NT2/D1 (cell line): ENCODE measurements at regions not wholly inside any gene's neighbourhood (a gene's known extent, or its start where the extent isn't known, plus 50 kb on each side); places are given as distances from the start of the nearest gene placed in this dataset.

Experiments used
- YY1 ChIP-seq: IDR thresholded peaks from 2 replicates; pipeline ENCODE4 v1.6.1; 2011; ENCODE audit not compliant: insufficient read length, insufficient read depth
- ZNF274 ChIP-seq: IDR thresholded peaks from 2 replicates; pipeline ENCODE4 v1.6.1; 2011; ENCODE audit warnings: mild to moderate bottlenecking, low read depth, low read length

GRCh38 chr3:35565048-35565447 lies 74.3 kb upstream of the ARPP21 start:
- TF ChIP-seq ZNF274 (no peak), YY1 (no peak)
